Uterus (tissue), 2 donors: ENCODE measurements at regions not wholly inside any gene's neighbourhood (a gene's known extent, or its start where the extent isn't known, plus 50 kb on each side); places are given as distances from the start of the nearest gene placed in this dataset.

ENCODE experiments used
- CTCF ChIP-seq, 4 experiments: fragments of 200-600 bp in 2 of 4; fragments of 450-650 bp in 2 of 4; sonication (generic) in 2 of 4; IDR thresholded peaks; one replicate each; pipeline ENCODE4 v1.5.1; 2016 to 2019; ENCODE audit warnings: antibody characterized with exemption in 4 of 4, mild to moderate bottlenecking in 2 of 4, moderate library complexity in 1 of 4
- POLR2A ChIP-seq, 2 donors: fragments of 450-650 bp; IDR thresholded peaks; one replicate each; pipeline ENCODE4 v1.6.1; 2016; ENCODE audit warnings: antibody characterized with exemption in 2 of 2, mild to moderate bottlenecking in 1 of 2, moderate library complexity in 1 of 2

GRCh38 chr10:2543142-2543886 lies 524.0 kb upstream of the PFKP start:
- TF ChIP-seq CTCF (IDR thresholded peaks at IDR 0.05) (no peak), POLR2A (IDR thresholded peaks at IDR 0.05) (no peak)
